ENCODE measurements at regions not wholly inside any gene's neighbourhood (a gene's known extent, or its start where the extent isn't known, plus 50 kb on each side); places are given as distances from the start of the nearest gene placed in this dataset.

DNA sequence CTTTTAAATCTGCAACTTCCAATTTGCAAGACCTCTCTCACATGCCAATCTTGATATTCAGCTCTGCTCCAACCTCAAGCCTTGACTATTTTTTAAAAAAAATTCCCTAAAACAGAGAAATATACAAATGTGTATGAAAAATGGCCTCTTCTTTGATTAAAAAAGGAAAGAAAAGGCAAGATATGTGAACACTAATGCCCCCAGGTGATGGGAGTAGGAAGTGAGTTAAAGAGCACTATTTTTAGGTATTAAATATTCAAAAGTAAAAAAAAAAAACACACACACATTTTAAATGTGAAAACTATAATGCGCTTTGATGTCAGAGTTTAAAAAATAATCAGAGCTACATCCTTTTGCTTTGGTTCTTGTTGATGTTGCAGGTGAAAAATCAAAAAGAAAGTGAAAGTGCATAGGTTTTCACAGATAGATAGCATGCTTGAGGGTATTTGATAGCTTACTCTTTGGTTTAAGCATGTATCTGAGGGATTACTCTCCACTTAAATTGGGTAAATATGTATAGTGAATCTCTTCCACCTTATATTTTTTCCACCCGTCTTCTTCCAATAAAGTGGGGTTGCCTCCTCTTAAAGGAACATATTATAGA, 406.0 kb upstream of the POU3F3 start:
- Histone ChIP-seq H3K36me3 (no peaks in the 10 kb centered on the region), H3K27me3 (no peaks in the 10 kb centered on the region), H3K4me1 (no peaks in the 10 kb centered on the region), H3K9me3 (no peaks in the 10 kb centered on the region), H3K27ac (no peak overlapping the region), H3K4me3 (peak overlapping the region in 2 of 4 donors; percentile 17 to 19)
- no peak for ATAC-seq (ENCODE audit: low FRiP score in 2 of 2)
- TF ChIP-seq POLR2A (IDR thresholded peaks at IDR 0.05) (no peak), POLR2AphosphoS5 (IDR thresholded peaks at IDR 0.05) (no peak), EP300 (IDR thresholded peaks at IDR 0.05) (no peak), CTCF (IDR thresholded peaks at IDR 0.05) (no peak)
- WGBS, 2 donors, result 54 to 57% methylated on average over 2 of the region's 2 CpGs
- no peak for DNase-seq

DNA sequence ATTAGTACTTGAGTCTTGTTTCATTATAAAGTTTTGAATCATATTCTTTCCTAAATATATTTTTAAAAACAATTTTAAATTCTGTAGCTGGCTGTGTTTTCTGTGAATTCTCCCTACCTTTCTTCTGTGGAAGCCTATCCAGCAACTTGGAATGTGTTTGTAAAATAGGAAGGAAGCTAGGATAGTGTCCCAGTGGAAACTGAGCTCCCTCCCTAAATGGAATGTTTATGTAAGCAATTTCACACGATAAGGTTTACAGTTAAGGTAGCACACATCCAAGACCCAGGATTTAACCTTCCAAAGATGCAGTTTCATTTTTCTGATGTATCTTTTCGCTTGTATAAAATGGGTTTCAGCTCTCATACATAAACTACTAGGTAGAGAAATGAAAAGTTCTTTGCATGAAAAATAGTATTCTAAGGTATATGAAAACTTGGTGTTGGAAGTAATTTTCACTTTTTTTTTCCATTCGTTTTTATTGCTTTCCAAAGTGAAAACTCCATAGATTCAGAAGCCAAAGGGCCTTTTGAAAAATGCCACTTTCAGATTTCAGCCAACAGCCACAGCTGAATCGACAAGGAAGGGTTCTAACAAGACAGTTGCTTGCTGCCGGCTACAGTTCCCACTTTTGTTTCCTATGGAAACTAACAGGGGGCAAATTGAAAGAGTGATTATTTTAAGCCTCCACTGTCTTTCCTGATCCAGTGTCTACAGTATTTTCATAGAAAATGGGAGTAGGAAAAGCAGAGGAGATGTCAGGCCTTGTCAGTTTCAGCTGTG, 405.1 kb upstream of the POU3F3 start:
- TF ChIP-seq EP300 (IDR thresholded peaks at IDR 0.05) (no peak), POLR2A (IDR thresholded peaks at IDR 0.05) (no peak), POLR2AphosphoS5 (IDR thresholded peaks at IDR 0.05) (no peak), CTCF (IDR thresholded peaks at IDR 0.05) (no peak)
- DNase-seq, result no peak
- Histone ChIP-seq H3K27me3 (no peaks in the 10 kb centered on the region), H3K4me1 (no peaks in the 10 kb centered on the region), H3K36me3 (no peaks in the 10 kb centered on the region), H3K9me3 (no peaks in the 10 kb centered on the region), H3K4me3 (no peak overlapping the region), H3K27ac (peak overlapping the region in 1 of 4 donors; percentile 7)
- 32 to 34% methylated on average over 5 of the region's 5 CpGs for WGBS, 2 donors
- no peak for ATAC-seq (ENCODE audit: low FRiP score in 2 of 2)

DNA sequence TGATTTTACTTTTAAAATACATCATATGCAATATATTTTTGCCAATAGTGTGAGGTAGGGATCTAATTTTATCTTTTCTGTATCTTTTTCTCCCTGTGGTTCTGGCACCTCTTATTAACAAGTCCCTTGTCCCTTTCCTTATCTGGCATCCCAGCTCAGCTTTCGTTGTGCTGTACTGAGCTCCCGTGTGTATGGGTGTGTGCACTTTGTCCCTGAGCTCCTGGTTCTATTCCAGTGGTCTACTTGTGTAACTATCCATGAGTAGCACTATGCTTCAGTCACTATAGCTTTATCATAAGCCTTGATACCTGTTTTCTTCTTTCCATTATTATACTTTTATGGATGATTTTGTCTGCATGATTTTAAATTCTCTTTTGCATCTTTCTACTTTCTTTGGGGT, 401.4 kb upstream of the POU3F3 start:
- ATAC-seq (ENCODE audit: low FRiP score in 2 of 2) (no peak), DNase-seq (no peak)
- H3K9me3 ChIP-seq, result no peaks in the 10 kb centered on the region
- WGBS, 2 donors, result 78 to 87% methylated on average over 2 of the region's 2 CpGs
- no peak overlapping the region for H3K4me3 ChIP-seq
- no peaks in the 10 kb centered on the region for H3K36me3 ChIP-seq
- no peaks in the 10 kb centered on the region for H3K4me1 ChIP-seq
- TF ChIP-seq EP300 (IDR thresholded peaks at IDR 0.05) (no peak), POLR2AphosphoS5 (IDR thresholded peaks at IDR 0.05) (no peak), POLR2A (IDR thresholded peaks at IDR 0.05) (no peak), CTCF (IDR thresholded peaks at IDR 0.05) (no peak)
- no peaks in the 10 kb centered on the region for H3K27me3 ChIP-seq
- H3K27ac ChIP-seq, result no peak overlapping the region

GRCh38 chr2:104462731-104463130, 391.2 kb upstream of the POU3F3 start:
- H3K4me3 ChIP-seq, result no peak overlapping the region
- DNase-seq (no peak), ATAC-seq (ENCODE audit: low FRiP score in 2 of 2) (no peak)
- no peaks in the 10 kb centered on the region for H3K4me1 ChIP-seq
- H3K36me3 ChIP-seq, result no peaks in the 10 kb centered on the region
- TF ChIP-seq POLR2A (IDR thresholded peaks at IDR 0.05) (no peak), POLR2AphosphoS5 (IDR thresholded peaks at IDR 0.05) (no peak), EP300 (IDR thresholded peaks at IDR 0.05) (no peak), CTCF (IDR thresholded peaks at IDR 0.05) (no peak)
- H3K9me3 ChIP-seq, result no peaks in the 10 kb centered on the region
- WGBS, 2 donors, result 82 to 87% methylated on average over 2 of the region's 2 CpGs
- no peak overlapping the region for H3K27ac ChIP-seq
- H3K27me3 ChIP-seq, result no peaks in the 10 kb centered on the region

Data from upper lobe of left lung (tissue), 6 donors.